ENCODE measurements at regions not wholly inside any gene's neighbourhood (a gene's known extent, or its start where the extent isn't known, plus 50 kb on each side); places are given as distances from the start of the nearest gene placed in this dataset.
A peak's percentile ranks its signal among the peaks of the same experiment; 100 is the strongest.

GRCh38 chr5:41641621-41642020, 131.2 kb upstream of the PLCXD3 start:
- no peak for DNase-seq (ENCODE audit: low spot score)
- H4K20me1 ChIP-seq (ENCODE audit: insufficient read depth, poor library complexity, severe bottlenecking) = no peaks in the 10 kb centered on the region
- H3K9me3 ChIP-seq (ENCODE audit: low read depth) = no peaks in the 10 kb centered on the region
- no peak overlapping the region for H3K4me3 ChIP-seq
- H3K4me1 ChIP-seq (ENCODE audit: insufficient read depth) = no peaks in the 10 kb centered on the region
- TF ChIP-seq EZH2phosphoT487 (IDR thresholded peaks at IDR 0.05; ENCODE audit: low read depth, severe bottlenecking, unreplicated experiment) = no peak
- no peak for TF ChIP-seq EZH2 (IDR thresholded peaks at IDR 0.05; ENCODE audit: borderline replicate concordance)
- TF ChIP-seq, protein P1, sequence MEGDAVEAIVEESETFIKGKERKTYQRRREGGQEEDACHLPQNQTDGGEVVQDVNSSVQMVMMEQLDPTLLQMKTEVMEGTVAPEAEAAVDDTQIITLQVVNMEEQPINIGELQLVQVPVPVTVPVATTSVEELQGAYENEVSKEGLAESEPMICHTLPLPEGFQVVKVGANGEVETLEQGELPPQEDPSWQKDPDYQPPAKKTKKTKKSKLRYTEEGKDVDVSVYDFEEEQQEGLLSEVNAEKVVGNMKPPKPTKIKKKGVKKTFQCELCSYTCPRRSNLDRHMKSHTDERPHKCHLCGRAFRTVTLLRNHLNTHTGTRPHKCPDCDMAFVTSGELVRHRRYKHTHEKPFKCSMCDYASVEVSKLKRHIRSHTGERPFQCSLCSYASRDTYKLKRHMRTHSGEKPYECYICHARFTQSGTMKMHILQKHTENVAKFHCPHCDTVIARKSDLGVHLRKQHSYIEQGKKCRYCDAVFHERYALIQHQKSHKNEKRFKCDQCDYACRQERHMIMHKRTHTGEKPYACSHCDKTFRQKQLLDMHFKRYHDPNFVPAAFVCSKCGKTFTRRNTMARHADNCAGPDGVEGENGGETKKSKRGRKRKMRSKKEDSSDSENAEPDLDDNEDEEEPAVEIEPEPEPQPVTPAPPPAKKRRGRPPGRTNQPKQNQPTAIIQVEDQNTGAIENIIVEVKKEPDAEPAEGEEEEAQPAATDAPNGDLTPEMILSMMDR (IDR thresholded peaks at IDR 0.05; ENCODE audit: poor library complexity) = peak; percentile 37
- 43% methylated on average over 3 of the region's 3 CpGs for WGBS (ENCODE audit: low lambda C conversion rate, missing lambda C conversion rate)
- no peaks in the 10 kb centered on the region for H3K9me2 ChIP-seq (replicated peaks; ENCODE audit: insufficient read depth)
- no peaks in the 10 kb centered on the region for H3K27me3 ChIP-seq
- no peak overlapping the region for H3K27ac ChIP-seq
- H3K36me3 ChIP-seq (replicated peaks; ENCODE audit: insufficient read depth, low read depth) = no peaks in the 10 kb centered on the region
- H3K79me2 ChIP-seq = no peaks in the 10 kb centered on the region
- no peak overlapping the region for H2AFZ ChIP-seq
- no peak overlapping the region for H3K4me2 ChIP-seq

DNA sequence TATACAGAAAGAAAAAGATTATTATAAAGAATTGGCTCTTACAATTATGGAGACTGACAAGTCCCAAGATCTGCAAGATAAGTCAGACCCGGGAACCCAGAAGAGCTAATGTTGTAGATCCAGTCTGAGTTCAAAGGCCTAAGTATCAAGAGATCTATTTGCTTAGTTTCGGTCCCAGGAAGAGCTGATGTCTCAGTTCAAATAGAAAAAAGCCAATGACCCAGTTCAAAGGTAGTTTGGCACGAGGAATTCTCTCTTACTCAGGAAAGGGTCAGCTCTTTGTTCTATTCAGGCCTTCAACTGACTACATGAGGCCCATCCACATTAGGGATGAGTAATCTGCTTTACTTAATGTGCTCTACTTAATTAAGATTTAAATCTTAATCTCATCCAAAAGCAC, 128.3 kb upstream of the PLCXD3 start:
- Histone ChIP-seq H3K9me2 (replicated peaks; ENCODE audit: insufficient read depth) (no peaks in the 10 kb centered on the region), H3K79me2 (no peaks in the 10 kb centered on the region), H3K27me3 (no peaks in the 10 kb centered on the region), H3K36me3 (replicated peaks; ENCODE audit: insufficient read depth, low read depth) (no peaks in the 10 kb centered on the region), H3K27ac (no peak overlapping the region), H3K4me1 (ENCODE audit: insufficient read depth) (no peaks in the 10 kb centered on the region), H4K20me1 (ENCODE audit: insufficient read depth, poor library complexity, severe bottlenecking) (no peaks in the 10 kb centered on the region), H3K9me3 (ENCODE audit: low read depth) (no peaks in the 10 kb centered on the region), H3K4me2 (no peak overlapping the region), H2AFZ (no peak overlapping the region), H3K4me3 (no peak overlapping the region)
- WGBS (ENCODE audit: low lambda C conversion rate, missing lambda C conversion rate) = 50% methylated on average over 3 of the region's 3 CpGs
- peak; percentile 18 for DNase-seq (ENCODE audit: low spot score)
- TF ChIP-seq, protein P1 (IDR thresholded peaks at IDR 0.05; ENCODE audit: poor library complexity) = no peak
- no peak for TF ChIP-seq EZH2phosphoT487 (IDR thresholded peaks at IDR 0.05; ENCODE audit: low read depth, severe bottlenecking, unreplicated experiment)
- TF ChIP-seq EZH2 (IDR thresholded peaks at IDR 0.05; ENCODE audit: borderline replicate concordance) = no peak

- H3K27me3 ChIP-seq = no peaks in the 10 kb centered on the region
- H3K36me3 ChIP-seq (replicated peaks; ENCODE audit: insufficient read depth, low read depth) = no peaks in the 10 kb centered on the region
- no peaks in the 10 kb centered on the region for H3K9me3 ChIP-seq (ENCODE audit: low read depth)
- H2AFZ ChIP-seq = no peak overlapping the region
- H3K4me2 ChIP-seq = no peak overlapping the region
- H3K4me1 ChIP-seq (ENCODE audit: insufficient read depth) = no peaks in the 10 kb centered on the region
- no peak overlapping the region for H3K27ac ChIP-seq
- no peak for TF ChIP-seq EZH2phosphoT487 (IDR thresholded peaks at IDR 0.05; ENCODE audit: low read depth, severe bottlenecking, unreplicated experiment)
- TF ChIP-seq, protein P1 (IDR thresholded peaks at IDR 0.05; ENCODE audit: poor library complexity) = no peak
- no peak for TF ChIP-seq EZH2 (IDR thresholded peaks at IDR 0.05; ENCODE audit: borderline replicate concordance)
- no peaks in the 10 kb centered on the region for H3K9me2 ChIP-seq (replicated peaks; ENCODE audit: insufficient read depth)
- 80% methylated on average over 4 of the region's 4 CpGs for WGBS (ENCODE audit: low lambda C conversion rate, missing lambda C conversion rate)
- H3K4me3 ChIP-seq = no peak overlapping the region
- H3K79me2 ChIP-seq = no peaks in the 10 kb centered on the region
- H4K20me1 ChIP-seq (ENCODE audit: insufficient read depth, poor library complexity, severe bottlenecking) = no peaks in the 10 kb centered on the region
- no peak for DNase-seq (ENCODE audit: low spot score)
These were observed 127.5 kb upstream of the PLCXD3 start for GRCh38 chr5:41637869-41638268.

DNA sequence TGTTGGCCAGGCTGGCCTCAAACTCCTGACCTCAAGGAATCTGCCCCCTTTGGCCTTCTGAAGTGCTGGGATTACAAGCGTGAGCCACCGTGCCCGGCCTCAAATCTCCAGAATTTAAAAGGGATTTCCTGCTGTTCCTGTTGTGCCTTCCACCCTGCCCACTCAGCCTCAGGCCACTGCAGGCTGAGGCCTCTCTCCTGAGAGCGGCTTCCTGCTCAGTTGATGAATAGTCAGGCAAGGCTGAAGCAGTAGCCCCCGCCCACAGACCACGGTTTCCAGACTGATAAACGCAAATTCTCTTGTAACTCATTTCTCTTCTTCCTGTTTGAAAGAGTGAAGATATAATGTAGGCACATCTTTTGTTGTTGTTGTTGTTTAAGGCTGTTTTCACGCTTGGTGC, 127.0 kb upstream of the PLCXD3 start:
- 67% methylated on average over 8 of the region's 8 CpGs for WGBS (ENCODE audit: low lambda C conversion rate, missing lambda C conversion rate)
- H3K36me3 ChIP-seq (replicated peaks; ENCODE audit: insufficient read depth, low read depth) = no peaks in the 10 kb centered on the region
- no peak overlapping the region for H2AFZ ChIP-seq
- no peaks in the 10 kb centered on the region for H4K20me1 ChIP-seq (ENCODE audit: insufficient read depth, poor library complexity, severe bottlenecking)
- H3K4me1 ChIP-seq (ENCODE audit: insufficient read depth) = no peaks in the 10 kb centered on the region
- H3K27ac ChIP-seq = no peak overlapping the region
- no peaks in the 10 kb centered on the region for H3K9me2 ChIP-seq (replicated peaks; ENCODE audit: insufficient read depth)
- H3K4me3 ChIP-seq = no peak overlapping the region
- H3K4me2 ChIP-seq = no peak overlapping the region
- H3K79me2 ChIP-seq = no peaks in the 10 kb centered on the region
- TF ChIP-seq EZH2phosphoT487 (IDR thresholded peaks at IDR 0.05; ENCODE audit: low read depth, severe bottlenecking, unreplicated experiment) (no peak), EZH2 (IDR thresholded peaks at IDR 0.05; ENCODE audit: borderline replicate concordance) (no peak)
- TF ChIP-seq, protein P1 (IDR thresholded peaks at IDR 0.05; ENCODE audit: poor library complexity) = no peak
- H3K9me3 ChIP-seq (ENCODE audit: low read depth) = no peaks in the 10 kb centered on the region
- DNase-seq (ENCODE audit: low spot score) = no peak
- H3K27me3 ChIP-seq = no peaks in the 10 kb centered on the region
